SK-N-SH (cell line): ENCODE measurements at regions not wholly inside any gene's neighbourhood (a gene's known extent, or its start where the extent isn't known, plus 50 kb on each side); places are given as distances from the start of the nearest gene placed in this dataset.

Experiments
- CTCF ChIA-PET: fragments of 300-600, 350-600 bp; formaldehyde crosslinking; extraction: SDS; loops from one replicate; lab custom pipeline; 2021; lab: Yijun Ruan, JAX
- POLR2A ChIA-PET: fragments of 350-600 bp; sonication (Branson Sonifier 250); formaldehyde crosslinking; extraction: SDS; loops from one replicate; lab custom pipeline; 2020; ENCODE audit warnings: antibody characterized with exemption, inconsistent platforms; lab: Yijun Ruan, JAX
- DNase-seq: peaks from one replicate; pipeline ENCODE4 v3.0.0; 2012
- H2AFZ ChIP-seq: fragments of 200-600 bp; sonication (generic); 2 replicates; pipeline ENCODE4 v1.8.1; 2016; ENCODE audit warnings: antibody characterized with exemption, mild to moderate bottlenecking, low read depth
- H3F3A ChIP-seq: fragments of 200-600 bp; sonication (generic); replicated peaks from 2 replicates; pipeline ENCODE3; 2016; ENCODE audit warnings: antibody characterized with exemption, mild to moderate bottlenecking; ENCODE audit not compliant: insufficient read depth
- H3K27ac ChIP-seq, 2 experiments: fragments of 200-500 bp in 1 of 2; fragments of 200-600 bp in 1 of 2; sonication (Bioruptor generic) in 1 of 2; sonication (generic), shearing (Covaris generic) in 1 of 2; 2 replicates each; pipeline versions ENCODE4 v1.5.1 to v1.6.1; 2014 to 2016; ENCODE audit warnings: low read depth in 2 of 2, inconsistent platforms in 1 of 2, low read length in 1 of 2, mild to moderate bottlenecking in 1 of 2, mixed read lengths in 1 of 2
- H3K27me3 ChIP-seq: fragments of 200-600 bp; sonication (generic), shearing (Covaris generic); 2 replicates; pipeline ENCODE4 v1.6.1; 2016; ENCODE audit warnings: mixed run types; ENCODE audit not compliant: insufficient read depth
- H3K36me3 ChIP-seq, 2 experiments: fragments of 200-500 bp in 1 of 2; fragments of 200-600 bp in 1 of 2; sonication (Bioruptor generic) in 1 of 2; sonication (generic) in 1 of 2; replicated peaks in 1 of 2; 2 replicates each; pipeline versions ENCODE3 to v1.5.1; 2014 to 2016; ENCODE audit warnings: low read length in 1 of 2, mild to moderate bottlenecking in 1 of 2; ENCODE audit not compliant: insufficient read depth in 2 of 2, control insufficient read depth in 1 of 2
- H3K4me1 ChIP-seq, 2 experiments: fragments of 200-500 bp in 1 of 2; fragments of 200-600 bp in 1 of 2; sonication (Bioruptor generic) in 1 of 2; sonication (generic), shearing (Covaris generic) in 1 of 2; 2 replicates each; pipeline versions ENCODE4 v1.5.1 to v1.6.1; 2014 to 2016; ENCODE audit warnings: low read depth in 1 of 2, low read length in 1 of 2, mixed run types in 1 of 2; ENCODE audit not compliant: insufficient read depth in 2 of 2, control insufficient read depth in 1 of 2
- H3K4me2 ChIP-seq: fragments of 200-600 bp; sonication (generic), shearing (Covaris generic); 2 replicates; pipeline ENCODE4 v1.6.1; 2017; ENCODE audit warnings: mixed run types
- H3K4me3 ChIP-seq, 2 experiments: fragments of 200-500 bp in 1 of 2; fragments of 200-600 bp in 1 of 2; sonication (Bioruptor generic) in 1 of 2; sonication (generic), shearing (Covaris generic) in 1 of 2; 2 replicates each; pipeline versions ENCODE4 v1.5.1 to v1.8.1; 2014 to 2016; ENCODE audit warnings: low read depth in 2 of 2, inconsistent platforms in 1 of 2, low read length in 1 of 2, mild to moderate bottlenecking in 1 of 2, mixed read lengths in 1 of 2, moderate library complexity in 1 of 2
- H3K79me2 ChIP-seq: fragments of 200-600 bp; sonication (generic); 2 replicates; pipeline ENCODE4 v1.8.1; 2017; ENCODE audit warnings: mild to moderate bottlenecking; ENCODE audit not compliant: insufficient read depth
- H3K9ac ChIP-seq: fragments of 200-600 bp; sonication (generic); 2 replicates; pipeline ENCODE4 v1.6.1; 2017; ENCODE audit warnings: mixed run types
- H3K9me2 ChIP-seq: fragments of 200-600 bp; sonication (generic); 2 replicates; pipeline ENCODE4 v1.6.1; 2017; ENCODE audit warnings: mixed run types
- H3K9me3 ChIP-seq: fragments of 200-600 bp; sonication (generic); 2 replicates; pipeline ENCODE4 v1.6.1; 2017; ENCODE audit warnings: mixed run types, mild to moderate bottlenecking, moderate library complexity
- H4K20me1 ChIP-seq: fragments of 200-600 bp; sonication (generic); 2 replicates; pipeline ENCODE4 v1.6.1; 2017; ENCODE audit warnings: mild to moderate bottlenecking, mixed run types; ENCODE audit not compliant: insufficient read depth
- CHD2 ChIP-seq: fragments of 150-350 bp; IDR thresholded peaks from 2 replicates; pipeline ENCODE4 v1.6.1; 2018; ENCODE audit warnings: low read length; ENCODE audit not compliant: partially characterized antibody
- ELF1 ChIP-seq: IDR thresholded peaks from 2 replicates; pipeline ENCODE4 v1.4.0; 2012
- EP300 ChIP-seq, 2 experiments: IDR thresholded peaks; 2 replicates each; pipeline versions ENCODE4 v1.4.0 to v1.6.1; 2012; ENCODE audit warnings: borderline replicate concordance in 1 of 2, low read depth in 1 of 2, low read length in 1 of 2
- FOSL2 ChIP-seq: IDR thresholded peaks from 2 replicates; pipeline ENCODE4 v1.4.0; 2012; ENCODE audit warnings: low read depth, mild to moderate bottlenecking, moderate library complexity, borderline replicate concordance
- FOXJ3 ChIP-seq: sonication (generic); formaldehyde crosslinking; IDR thresholded peaks from 2 replicates; pipeline ENCODE4 v1.5.1; 2020; ENCODE audit warnings: mild to moderate bottlenecking, missing genetic modification reagents
- FOXM1 ChIP-seq: IDR thresholded peaks from 2 replicates; pipeline ENCODE4 v1.4.0; 2012; ENCODE audit warnings: low read depth, mild to moderate bottlenecking
- GABPA ChIP-seq: IDR thresholded peaks from 2 replicates; pipeline ENCODE4 v1.4.0; 2012; ENCODE audit warnings: low read depth, mild to moderate bottlenecking
- IRF3 ChIP-seq: fragments of 150-350 bp; IDR thresholded peaks from 2 replicates; pipeline ENCODE4 v1.6.1; 2016; ENCODE audit warnings: mild to moderate bottlenecking, low read depth, low read length
- MAX ChIP-seq: IDR thresholded peaks from 2 replicates; pipeline ENCODE4 v1.4.0; 2012; ENCODE audit warnings: low read depth
- MXI1 ChIP-seq: IDR thresholded peaks from 2 replicates; pipeline ENCODE4 v1.6.1; 2012; ENCODE audit warnings: mild to moderate bottlenecking, low read depth, low read length, improper control_type of control experiment
- NFIC ChIP-seq: IDR thresholded peaks from 2 replicates; pipeline ENCODE4 v1.4.0; 2012; ENCODE audit warnings: borderline replicate concordance
- NRF1 ChIP-seq: IDR thresholded peaks from 2 replicates; pipeline ENCODE4 v1.6.1; 2012; ENCODE audit warnings: low read depth, mild to moderate bottlenecking, low read length
- RCOR1 ChIP-seq: fragments of 150-350 bp; IDR thresholded peaks from 2 replicates; pipeline ENCODE4 v1.6.1; 2017; ENCODE audit warnings: antibody characterized with exemption, low read length
- RFX5 ChIP-seq: IDR thresholded peaks from 2 replicates; pipeline ENCODE4 v1.6.1; 2012; ENCODE audit warnings: mild to moderate bottlenecking, improper control_type of control experiment, low read length
- RXRA ChIP-seq: IDR thresholded peaks from 2 replicates; pipeline ENCODE4 v1.4.0; 2012; ENCODE audit warnings: low read depth, mild to moderate bottlenecking, borderline replicate concordance
- SIN3A ChIP-seq: IDR thresholded peaks from 2 replicates; pipeline ENCODE4 v1.6.1; 2012; ENCODE audit warnings: low read depth, mild to moderate bottlenecking, low read length, moderate library complexity, borderline replicate concordance
- TCF12 ChIP-seq: IDR thresholded peaks from 2 replicates; pipeline ENCODE4 v1.4.0; 2012
- TEAD4 ChIP-seq: IDR thresholded peaks from 2 replicates; pipeline ENCODE4 v1.4.0; 2012; ENCODE audit warnings: mild to moderate bottlenecking, borderline replicate concordance; ENCODE audit not compliant: insufficient read depth
- USF1 ChIP-seq: IDR thresholded peaks from 2 replicates; pipeline ENCODE4 v1.4.0; 2012; ENCODE audit warnings: low read depth, borderline replicate concordance
- WGBS: methylation state at CpG from one replicate; pipeline ENCODE4 v1.1.6; 2017; ENCODE audit warnings: low lambda C conversion rate; 5-methylcytosine and 5-hydroxymethylcytosine counted together
- TF ChIP-seq, protein P1 (sequence below): IDR thresholded peaks from 2 replicates; pipeline ENCODE4 v1.6.1; 2012; ENCODE audit warnings: mild to moderate bottlenecking, low read depth, low read length, moderate library complexity

- no peaks in the 10 kb centered on the region for H3K36me3 ChIP-seq
- DNase-seq, result no peak
- peaks cover 0 to 10% of the 10 kb centered on the region in 2 experiments; a peak in 1 of 4 replicates for H3K4me1 ChIP-seq
- H3K9ac ChIP-seq, result no peak overlapping the region
- no peak overlapping the region for H3K4me3 ChIP-seq
- no peaks in the 10 kb centered on the region; the same call in 1 of the 2 replicates for H3K27me3 ChIP-seq
- H3F3A ChIP-seq, result no peaks in the 10 kb centered on the region
- TF ChIP-seq SIN3A, result no peak
- no peak for TF ChIP-seq USF1
- TF ChIP-seq NFIC, result no peak
- TF ChIP-seq IRF3, result no peak
- TF ChIP-seq TCF12, result no peak
- no peak for TF ChIP-seq EP300 (IDR thresholded peaks at IDR 0.05; ENCODE audit: borderline replicate concordance in 1 of 2, low read depth in 1 of 2, low read length in 1 of 2)
- TF ChIP-seq, protein P1, sequence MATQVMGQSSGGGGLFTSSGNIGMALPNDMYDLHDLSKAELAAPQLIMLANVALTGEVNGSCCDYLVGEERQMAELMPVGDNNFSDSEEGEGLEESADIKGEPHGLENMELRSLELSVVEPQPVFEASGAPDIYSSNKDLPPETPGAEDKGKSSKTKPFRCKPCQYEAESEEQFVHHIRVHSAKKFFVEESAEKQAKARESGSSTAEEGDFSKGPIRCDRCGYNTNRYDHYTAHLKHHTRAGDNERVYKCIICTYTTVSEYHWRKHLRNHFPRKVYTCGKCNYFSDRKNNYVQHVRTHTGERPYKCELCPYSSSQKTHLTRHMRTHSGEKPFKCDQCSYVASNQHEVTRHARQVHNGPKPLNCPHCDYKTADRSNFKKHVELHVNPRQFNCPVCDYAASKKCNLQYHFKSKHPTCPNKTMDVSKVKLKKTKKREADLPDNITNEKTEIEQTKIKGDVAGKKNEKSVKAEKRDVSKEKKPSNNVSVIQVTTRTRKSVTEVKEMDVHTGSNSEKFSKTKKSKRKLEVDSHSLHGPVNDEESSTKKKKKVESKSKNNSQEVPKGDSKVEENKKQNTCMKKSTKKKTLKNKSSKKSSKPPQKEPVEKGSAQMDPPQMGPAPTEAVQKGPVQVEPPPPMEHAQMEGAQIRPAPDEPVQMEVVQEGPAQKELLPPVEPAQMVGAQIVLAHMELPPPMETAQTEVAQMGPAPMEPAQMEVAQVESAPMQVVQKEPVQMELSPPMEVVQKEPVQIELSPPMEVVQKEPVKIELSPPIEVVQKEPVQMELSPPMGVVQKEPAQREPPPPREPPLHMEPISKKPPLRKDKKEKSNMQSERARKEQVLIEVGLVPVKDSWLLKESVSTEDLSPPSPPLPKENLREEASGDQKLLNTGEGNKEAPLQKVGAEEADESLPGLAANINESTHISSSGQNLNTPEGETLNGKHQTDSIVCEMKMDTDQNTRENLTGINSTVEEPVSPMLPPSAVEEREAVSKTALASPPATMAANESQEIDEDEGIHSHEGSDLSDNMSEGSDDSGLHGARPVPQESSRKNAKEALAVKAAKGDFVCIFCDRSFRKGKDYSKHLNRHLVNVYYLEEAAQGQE, result no peak
- TF ChIP-seq RCOR1, result no peak
- TF ChIP-seq NRF1, result no peak
- no peak for TF ChIP-seq ELF1
- TF ChIP-seq GABPA, result no peak
- no peak for TF ChIP-seq RXRA
- no peak for TF ChIP-seq FOXM1
- no peak for TF ChIP-seq FOXJ3 (CRISPR knock-in tag)
- no peak for TF ChIP-seq RFX5
- no peak for TF ChIP-seq TEAD4
- TF ChIP-seq MXI1, result no peak
- TF ChIP-seq CHD2, result no peak
- no peak for TF ChIP-seq MAX
- TF ChIP-seq FOSL2, result no peak
- no peak overlapping the region for H3K4me2 ChIP-seq
- no peaks in the 10 kb centered on the region for H3K9me2 ChIP-seq
- no peak overlapping the region for H3K27ac ChIP-seq
- no peaks in the 10 kb centered on the region for H4K20me1 ChIP-seq
- 8% methylated on average over 3 of the region's 5 CpGs for WGBS
- no peak overlapping the region for H2AFZ ChIP-seq
- CTCF ChIA-PET, result no interaction called here
- POLR2A ChIA-PET, result no interaction called here
- no peaks in the 10 kb centered on the region for H3K9me3 ChIP-seq
- no peaks in the 10 kb centered on the region for H3K79me2 ChIP-seq
Measured at GRCh38 chr6:2565499-2565898, 185.2 kb downstream of the MYLK4 start.
